Neural cell (in vitro differentiated cells): ENCODE measurements at regions not wholly inside any gene's neighbourhood (a gene's known extent, or its start where the extent isn't known, plus 50 kb on each side); places are given as distances from the start of the nearest gene placed in this dataset.

Source experiments
- EP300 ChIP-seq: fragments of 450-650 bp; conservative IDR thresholded peaks from 2 replicates; pipeline ENCODE4 v1.6.1; 2014; ENCODE audit warnings: antibody characterized with exemption, mild to moderate bottlenecking, moderate library complexity; ENCODE audit not compliant: poor library complexity, severe bottlenecking
- EZH2 ChIP-seq: fragments of 200-600, 300-800 bp; shearing (Covaris generic), sonication (generic); IDR thresholded peaks from 2 replicates; pipeline ENCODE4 v1.6.1; 2014; ENCODE audit warnings: antibody characterized with exemption, low read length, borderline replicate concordance, mild to moderate bottlenecking; ENCODE audit not compliant: insufficient read depth, poor library complexity, severe bottlenecking
- POLR2AphosphoS5 ChIP-seq: IDR thresholded peaks from 2 replicates; pipeline ENCODE4 v1.6.1; 2012
- RAD21 ChIP-seq: fragments of 450-650 bp; conservative IDR thresholded peaks from 2 replicates; pipeline ENCODE4 v1.6.1; 2014; ENCODE audit warnings: antibody characterized with exemption, mild to moderate bottlenecking, moderate library complexity
- SMC3 ChIP-seq: fragments of 450-650 bp; conservative IDR thresholded peaks from 2 replicates; pipeline ENCODE4 v1.6.1; 2014; ENCODE audit warnings: antibody characterized with exemption, mild to moderate bottlenecking, moderate library complexity; ENCODE audit not compliant: poor library complexity
- TAF1 ChIP-seq: IDR thresholded peaks from 2 replicates; pipeline ENCODE4 v1.6.1; 2012; ENCODE audit warnings: low read depth
- TF ChIP-seq, protein P1 (sequence below): fragments of 450-650 bp; IDR thresholded peaks from 2 replicates; pipeline ENCODE4 v1.5.1; 2014; ENCODE audit warnings: antibody characterized with exemption, mild to moderate bottlenecking, moderate library complexity; ENCODE audit not compliant: poor library complexity, severe bottlenecking
- TF ChIP-seq, protein P2 (sequence below): IDR thresholded peaks from 2 replicates; pipeline ENCODE4 v1.6.1; 2012; ENCODE audit warnings: borderline replicate concordance

GRCh38 chr12:107442326-107442987 is 243.1 kb upstream of the PWP1 start:
- TF ChIP-seq, protein P1, sequence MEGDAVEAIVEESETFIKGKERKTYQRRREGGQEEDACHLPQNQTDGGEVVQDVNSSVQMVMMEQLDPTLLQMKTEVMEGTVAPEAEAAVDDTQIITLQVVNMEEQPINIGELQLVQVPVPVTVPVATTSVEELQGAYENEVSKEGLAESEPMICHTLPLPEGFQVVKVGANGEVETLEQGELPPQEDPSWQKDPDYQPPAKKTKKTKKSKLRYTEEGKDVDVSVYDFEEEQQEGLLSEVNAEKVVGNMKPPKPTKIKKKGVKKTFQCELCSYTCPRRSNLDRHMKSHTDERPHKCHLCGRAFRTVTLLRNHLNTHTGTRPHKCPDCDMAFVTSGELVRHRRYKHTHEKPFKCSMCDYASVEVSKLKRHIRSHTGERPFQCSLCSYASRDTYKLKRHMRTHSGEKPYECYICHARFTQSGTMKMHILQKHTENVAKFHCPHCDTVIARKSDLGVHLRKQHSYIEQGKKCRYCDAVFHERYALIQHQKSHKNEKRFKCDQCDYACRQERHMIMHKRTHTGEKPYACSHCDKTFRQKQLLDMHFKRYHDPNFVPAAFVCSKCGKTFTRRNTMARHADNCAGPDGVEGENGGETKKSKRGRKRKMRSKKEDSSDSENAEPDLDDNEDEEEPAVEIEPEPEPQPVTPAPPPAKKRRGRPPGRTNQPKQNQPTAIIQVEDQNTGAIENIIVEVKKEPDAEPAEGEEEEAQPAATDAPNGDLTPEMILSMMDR = no peak
- TF ChIP-seq TAF1 (no peak), RAD21 (no peak), EZH2 (no peak), POLR2AphosphoS5 (no peak), EP300 (no peak), SMC3 (no peak)
- TF ChIP-seq, protein P2, sequence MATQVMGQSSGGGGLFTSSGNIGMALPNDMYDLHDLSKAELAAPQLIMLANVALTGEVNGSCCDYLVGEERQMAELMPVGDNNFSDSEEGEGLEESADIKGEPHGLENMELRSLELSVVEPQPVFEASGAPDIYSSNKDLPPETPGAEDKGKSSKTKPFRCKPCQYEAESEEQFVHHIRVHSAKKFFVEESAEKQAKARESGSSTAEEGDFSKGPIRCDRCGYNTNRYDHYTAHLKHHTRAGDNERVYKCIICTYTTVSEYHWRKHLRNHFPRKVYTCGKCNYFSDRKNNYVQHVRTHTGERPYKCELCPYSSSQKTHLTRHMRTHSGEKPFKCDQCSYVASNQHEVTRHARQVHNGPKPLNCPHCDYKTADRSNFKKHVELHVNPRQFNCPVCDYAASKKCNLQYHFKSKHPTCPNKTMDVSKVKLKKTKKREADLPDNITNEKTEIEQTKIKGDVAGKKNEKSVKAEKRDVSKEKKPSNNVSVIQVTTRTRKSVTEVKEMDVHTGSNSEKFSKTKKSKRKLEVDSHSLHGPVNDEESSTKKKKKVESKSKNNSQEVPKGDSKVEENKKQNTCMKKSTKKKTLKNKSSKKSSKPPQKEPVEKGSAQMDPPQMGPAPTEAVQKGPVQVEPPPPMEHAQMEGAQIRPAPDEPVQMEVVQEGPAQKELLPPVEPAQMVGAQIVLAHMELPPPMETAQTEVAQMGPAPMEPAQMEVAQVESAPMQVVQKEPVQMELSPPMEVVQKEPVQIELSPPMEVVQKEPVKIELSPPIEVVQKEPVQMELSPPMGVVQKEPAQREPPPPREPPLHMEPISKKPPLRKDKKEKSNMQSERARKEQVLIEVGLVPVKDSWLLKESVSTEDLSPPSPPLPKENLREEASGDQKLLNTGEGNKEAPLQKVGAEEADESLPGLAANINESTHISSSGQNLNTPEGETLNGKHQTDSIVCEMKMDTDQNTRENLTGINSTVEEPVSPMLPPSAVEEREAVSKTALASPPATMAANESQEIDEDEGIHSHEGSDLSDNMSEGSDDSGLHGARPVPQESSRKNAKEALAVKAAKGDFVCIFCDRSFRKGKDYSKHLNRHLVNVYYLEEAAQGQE = no peak
